HG03460 (cell line): ENCODE measurements at regions not wholly inside any gene's neighbourhood (a gene's known extent, or its start where the extent isn't known, plus 50 kb on each side); places are given as distances from the start of the nearest gene placed in this dataset.
"Not testable (repeated sequence)": the region's sequence is repeated elsewhere in the genome, so short reads cannot be mapped to it uniquely, and the experiment has no call there.

Experiments used
- ATAC-seq: cut with Tn5 transposase; IDR thresholded peaks from one replicate; pipeline ENCODE4 v1.9.1; 2021; ENCODE audit not compliant: unreplicated experiment

DNA sequence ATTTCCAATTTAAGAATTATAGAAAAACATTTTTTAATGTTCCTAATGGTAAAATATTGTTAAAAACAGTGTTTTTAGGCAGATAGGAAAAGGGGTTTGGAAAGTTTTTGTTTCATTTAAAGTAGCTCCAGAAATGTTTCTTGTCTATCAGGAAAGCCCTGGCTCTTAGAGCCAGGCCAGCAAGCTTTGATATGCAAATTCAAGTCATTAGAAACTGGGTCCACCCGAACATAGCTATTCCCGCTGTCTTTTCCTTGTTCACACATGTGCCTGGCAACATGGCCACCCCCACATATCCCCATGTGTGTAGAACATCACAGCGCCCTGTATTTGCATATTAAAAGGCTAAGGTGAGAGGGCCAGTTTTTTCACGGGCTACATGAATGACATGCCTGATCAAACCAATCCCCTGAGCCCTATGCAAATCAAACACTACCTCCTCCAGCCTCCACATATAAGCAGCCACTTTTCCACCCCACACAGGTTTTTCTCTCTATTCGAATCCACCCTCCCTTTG, 925.3 kb upstream of the CDH10 start:
- no peak for ATAC-seq

- ATAC-seq = no peak
These were observed 924.3 kb upstream of the CDH10 start for GRCh38 chr5:25568989-25569625.

- no peak for ATAC-seq
These were observed 923.5 kb upstream of the CDH10 start for GRCh38 chr5:25568294-25568693.

DNA sequence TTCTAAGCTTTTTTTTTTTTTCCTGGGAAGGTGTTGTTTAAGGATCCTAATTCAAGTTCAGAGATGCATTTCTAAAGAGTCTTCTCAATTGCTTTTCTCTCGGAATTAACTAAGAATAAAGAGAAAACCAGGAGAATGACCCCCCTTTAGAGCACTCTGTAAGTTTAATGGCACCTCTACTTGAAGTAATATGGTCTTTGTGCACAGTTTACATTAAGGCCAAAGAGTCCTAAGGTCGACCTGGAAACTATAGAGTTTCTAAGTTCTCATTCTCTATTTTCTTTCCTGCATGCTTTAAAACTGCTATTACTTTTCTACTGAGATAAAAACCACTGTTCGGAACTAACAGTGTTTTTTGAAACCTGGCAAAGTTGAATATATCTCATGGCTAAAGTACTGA, 923.1 kb upstream of the CDH10 start:
- ATAC-seq = no peak

DNA sequence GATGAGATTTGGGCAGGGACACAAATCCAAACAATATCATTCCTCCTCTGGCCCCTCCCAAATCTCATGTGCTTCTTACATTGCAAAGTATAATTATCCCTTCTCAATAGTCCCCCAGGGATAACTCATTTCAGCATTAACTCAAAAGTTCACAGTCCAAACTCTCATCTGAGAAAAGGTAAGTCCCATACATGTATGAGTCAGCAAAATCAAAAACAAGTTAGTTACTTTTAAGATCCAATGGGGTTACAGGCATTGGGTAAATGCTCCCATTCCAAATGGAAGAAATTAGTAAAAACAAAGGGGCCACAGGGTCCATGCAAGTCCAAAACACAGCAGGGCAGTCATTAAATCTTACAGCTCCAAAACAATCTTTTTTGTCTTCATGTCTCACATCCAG, 917.9 kb upstream of the CDH10 start:
- no peak for ATAC-seq

GRCh38 chr5:25554077-25554476, 909.3 kb upstream of the CDH10 start:
- ATAC-seq = no peak

GRCh38 chr5:25552871-25553481, 908.2 kb upstream of the CDH10 start:
- ATAC-seq = no peak

DNA sequence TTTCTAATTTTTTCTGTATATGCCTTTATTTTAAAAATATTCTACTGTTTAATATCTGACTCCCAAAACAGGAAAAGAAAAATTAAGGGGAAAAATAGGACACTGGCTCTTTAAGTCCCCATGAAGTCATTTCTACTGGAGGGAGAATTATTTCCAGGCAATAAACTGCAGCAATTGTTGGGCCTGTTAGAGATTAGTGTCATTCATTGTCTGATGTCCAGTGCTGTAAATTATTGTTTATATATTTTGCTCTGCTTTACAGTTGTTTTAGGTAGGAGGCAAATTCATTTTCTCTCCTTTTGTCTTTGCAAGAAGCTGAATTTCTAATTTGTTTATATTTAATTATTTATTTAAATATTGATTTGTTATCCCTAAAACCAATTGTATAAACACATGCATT, 906.0 kb upstream of the CDH10 start:
- no peak for ATAC-seq

- ATAC-seq = no peak
These were observed 900.0 kb upstream of the CDH10 start for GRCh38 chr5:25544652-25545249.

DNA sequence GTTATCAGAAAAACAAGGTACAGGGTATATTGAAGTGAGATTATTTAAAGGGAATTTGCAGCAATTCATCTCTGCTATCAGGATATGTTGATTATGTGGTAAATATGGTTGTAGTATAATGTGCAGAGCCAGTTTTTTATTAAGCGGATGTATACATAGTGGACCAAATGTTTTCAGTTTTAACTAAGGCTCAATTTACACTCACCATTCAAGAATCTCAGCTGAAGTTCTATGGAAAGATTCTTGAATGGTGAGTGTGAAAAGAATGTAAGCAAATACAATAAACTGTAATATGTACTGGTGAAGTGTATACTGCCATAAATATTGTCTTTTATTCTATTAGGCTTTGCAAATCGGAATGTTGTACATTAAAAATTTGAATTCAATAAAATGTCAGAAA, 895.9 kb upstream of the CDH10 start:
- no peak for ATAC-seq

DNA sequence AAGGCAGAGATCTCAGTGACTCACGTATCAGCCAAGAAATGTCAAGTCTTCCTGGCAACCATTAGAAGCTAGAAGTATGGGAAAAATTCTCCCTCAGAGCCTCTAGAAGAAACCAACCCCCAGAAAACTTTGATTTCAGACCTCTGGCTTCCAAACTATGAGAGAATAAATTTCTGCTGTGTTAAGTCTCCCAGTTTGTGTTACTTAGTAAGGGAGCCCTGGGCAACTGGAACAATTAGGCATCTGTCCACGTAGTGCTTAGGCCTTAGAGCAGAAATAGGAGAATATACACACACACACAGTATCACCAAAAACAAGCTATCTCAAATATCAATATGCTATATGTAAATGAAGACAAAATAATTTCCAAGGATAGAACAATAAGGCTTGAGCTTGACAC, 894.8 kb upstream of the CDH10 start:
- no peak for ATAC-seq

DNA sequence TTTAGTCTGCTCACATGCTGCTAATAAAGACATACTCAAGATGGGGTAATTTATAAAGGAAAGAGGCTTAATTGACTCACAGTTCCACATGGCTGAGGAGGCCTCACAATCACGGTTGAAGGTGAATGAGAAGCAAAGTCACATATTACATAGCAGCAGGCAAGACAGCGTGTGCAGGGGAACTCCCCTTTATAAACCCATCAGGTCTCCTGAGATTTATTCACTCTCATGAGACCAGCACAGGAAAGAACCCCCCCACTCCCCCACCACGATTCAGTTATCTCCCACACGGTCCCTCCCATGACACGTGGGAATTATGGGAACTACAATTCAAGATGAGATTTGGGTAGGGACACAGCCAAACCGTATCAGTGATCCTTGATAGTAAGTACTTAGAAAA, 891.7 kb upstream of the CDH10 start:
- ATAC-seq = not testable (repeated sequence)

DNA sequence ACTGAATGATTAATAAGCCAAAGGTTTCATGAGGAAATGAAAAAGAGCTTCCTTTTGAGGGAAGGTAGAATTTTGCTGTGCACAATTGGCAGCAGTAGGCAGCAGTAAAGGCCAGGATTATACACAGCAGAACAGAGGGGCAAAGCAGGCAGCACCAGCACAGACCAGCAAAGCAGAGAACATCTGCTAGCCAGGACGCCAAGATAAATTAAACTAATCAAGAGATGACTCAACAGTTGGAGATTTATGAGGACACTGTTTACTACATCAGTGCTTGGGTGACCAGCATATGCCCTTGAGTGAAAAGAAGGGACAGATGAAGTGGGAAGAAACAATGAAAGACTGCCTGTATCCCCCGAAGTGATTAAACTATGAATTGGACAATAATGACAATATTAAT, 871.4 kb upstream of the CDH10 start:
- no peak for ATAC-seq

DNA sequence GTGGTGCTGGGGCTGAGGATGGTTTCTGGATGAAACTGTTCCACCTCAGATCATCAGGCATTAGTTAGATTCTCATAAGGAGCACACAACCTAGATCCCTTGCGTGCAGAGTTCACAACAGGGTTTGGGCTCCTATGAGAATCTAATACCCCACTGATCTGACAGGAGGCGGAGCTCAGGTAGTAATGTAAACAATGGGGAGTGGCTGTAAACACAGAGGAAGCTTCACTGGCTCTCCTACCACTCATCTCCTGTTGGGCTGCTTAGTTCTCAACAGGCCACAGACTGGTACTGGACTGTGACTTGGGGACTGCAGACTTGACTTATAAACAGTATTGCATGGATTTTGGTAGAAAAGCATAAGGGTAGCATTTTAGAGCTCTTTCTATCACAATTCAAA, 870.7 kb upstream of the CDH10 start:
- no peak for ATAC-seq

- ATAC-seq = not testable (repeated sequence)
These were observed 865.9 kb upstream of the CDH10 start for GRCh38 chr5:25510692-25511091.

DNA sequence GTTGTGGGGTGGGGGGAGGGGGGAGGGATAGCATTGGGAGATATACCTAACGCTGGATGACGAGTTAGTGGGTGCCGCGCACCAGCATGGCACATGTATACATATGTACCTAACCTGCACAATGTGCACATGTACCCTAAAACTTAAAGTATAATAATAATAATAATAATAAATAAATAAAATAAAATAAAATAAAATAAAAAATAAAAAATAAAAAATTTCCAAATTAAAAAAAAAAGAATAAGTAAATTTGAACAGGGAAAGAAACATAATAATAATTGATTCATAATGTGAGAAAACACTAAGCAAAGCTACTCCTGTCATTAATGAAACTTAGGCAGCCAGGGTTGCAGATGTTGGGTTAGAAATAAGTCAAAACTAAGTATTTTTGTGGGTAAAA, 863.2 kb upstream of the CDH10 start:
- ATAC-seq = not testable (repeated sequence)

DNA sequence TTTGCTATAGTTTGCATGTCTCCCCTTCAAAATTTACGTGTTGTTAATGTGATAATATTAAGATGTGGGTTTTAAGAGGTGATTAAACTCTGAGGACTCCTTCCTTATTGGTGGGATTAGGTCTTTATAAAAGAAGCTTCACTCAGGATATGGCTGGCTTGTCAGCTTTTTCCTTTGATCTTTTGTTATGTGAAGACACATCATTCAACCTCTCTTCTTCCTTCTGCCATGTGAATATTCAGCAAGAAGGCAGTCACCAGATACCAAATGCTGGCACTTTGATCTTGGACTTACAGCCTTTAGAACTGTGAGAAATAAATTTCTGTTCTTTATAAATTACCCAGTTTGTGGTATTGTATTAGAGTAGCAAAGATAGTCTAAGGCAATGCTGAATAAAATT, 855.9 kb upstream of the CDH10 start:
- ATAC-seq = no peak

DNA sequence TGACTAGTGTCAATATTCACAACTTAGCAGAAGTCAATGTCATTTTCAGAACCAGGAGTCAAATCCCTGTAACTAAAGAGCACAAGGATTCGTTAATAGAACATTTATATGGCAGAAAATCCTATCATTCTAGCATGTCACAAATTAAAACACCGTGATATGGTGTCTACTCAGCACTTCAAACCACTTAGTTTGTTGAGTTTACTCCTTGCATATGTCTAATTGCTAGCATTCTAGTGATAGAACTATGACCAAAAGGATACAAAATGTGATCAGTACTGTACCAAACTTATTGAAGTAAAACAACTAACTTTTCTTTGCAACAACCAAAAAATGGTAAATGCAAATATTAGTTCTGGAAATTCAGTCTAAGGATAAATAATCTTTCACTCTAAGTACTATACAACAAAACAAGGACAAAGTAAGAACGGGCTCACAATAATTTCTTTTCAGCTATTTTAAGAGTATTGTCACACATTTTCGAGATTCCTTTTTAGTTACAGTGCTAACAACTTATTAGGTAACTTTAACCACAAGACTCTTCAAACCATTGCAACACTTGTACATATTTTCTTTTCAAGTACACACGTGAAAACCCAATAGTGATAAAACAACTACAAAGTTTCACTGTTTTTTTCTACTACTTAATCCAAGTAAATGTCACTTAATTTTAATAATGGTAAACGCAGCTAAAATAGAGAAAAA, 845.2 kb upstream of the CDH10 start:
- ATAC-seq = no peak

DNA sequence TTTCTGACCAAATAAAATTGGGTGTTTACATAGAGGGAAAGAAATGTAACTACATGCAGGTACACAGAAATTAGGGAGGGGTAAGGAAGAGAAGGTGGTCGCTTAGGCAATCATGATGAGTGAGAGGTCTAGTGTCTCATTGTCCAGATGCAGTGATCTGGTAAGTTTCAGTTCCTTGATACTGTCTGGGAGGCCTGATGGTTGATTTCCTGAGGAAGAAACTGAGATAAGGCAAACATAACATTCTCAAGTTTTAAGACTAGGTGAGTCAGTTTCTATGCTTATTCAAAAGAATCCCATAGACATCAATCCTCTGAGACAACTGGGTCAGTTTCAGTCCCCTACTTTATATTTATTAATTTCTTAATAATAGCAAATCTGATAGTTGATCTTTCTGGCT, 843.3 kb upstream of the CDH10 start:
- ATAC-seq = no peak

DNA sequence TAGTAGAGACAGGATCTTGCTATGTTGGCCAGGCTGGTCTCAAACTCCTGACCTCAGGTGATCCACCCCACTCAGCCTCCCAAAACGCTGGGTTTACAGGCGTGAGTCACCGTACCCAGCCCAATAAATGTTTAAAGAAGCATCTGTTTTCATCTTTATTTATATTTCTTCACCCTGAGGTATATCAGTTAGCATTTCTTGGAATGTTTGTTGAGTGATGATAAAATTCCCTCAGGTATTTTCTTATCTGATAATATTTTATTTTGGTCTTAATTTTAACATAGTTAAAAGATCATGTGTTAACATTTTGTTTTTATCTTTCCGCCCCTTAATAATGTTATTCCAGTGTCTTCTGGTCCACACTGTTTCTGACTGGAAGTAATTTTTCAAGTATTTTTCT, 839.6 kb upstream of the CDH10 start:
- no peak for ATAC-seq

- no peak for ATAC-seq
These were observed 836.7 kb upstream of the CDH10 start for GRCh38 chr5:25481463-25481862.

DNA sequence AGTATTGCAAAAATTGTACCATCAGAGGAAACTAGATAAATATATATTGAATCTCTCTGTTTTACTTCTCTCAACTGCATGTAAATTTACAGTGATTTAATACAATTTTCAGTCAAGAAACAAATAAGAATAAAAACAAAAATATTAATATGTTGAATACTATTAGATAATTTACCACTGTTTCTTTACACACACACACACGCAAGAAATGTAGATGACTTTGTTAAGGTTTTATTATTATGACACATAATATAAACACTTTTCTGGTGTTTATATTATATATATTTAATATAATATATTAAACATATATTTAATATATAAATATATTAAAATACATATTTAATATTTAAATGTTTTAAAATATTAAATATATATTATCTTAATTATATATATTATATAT, 814.3 kb upstream of the CDH10 start:
- no peak for ATAC-seq
